HepG2 (cell line): ENCODE measurements at regions not wholly inside any gene's neighbourhood (a gene's known extent, or its start where the extent isn't known, plus 50 kb on each side); places are given as distances from the start of the nearest gene placed in this dataset.

Source experiments
- ARID5B ChIP-seq: IDR thresholded peaks from 2 replicates; pipeline ENCODE4 v1.4.0; 2020; ENCODE audit warnings: mild to moderate bottlenecking, missing genetic modification reagents
- GATAD2A ChIP-seq: IDR thresholded peaks from 2 replicates; pipeline ENCODE4 v1.6.1; 2016
- JUN ChIP-seq: sonication (generic); formaldehyde crosslinking; IDR thresholded peaks from 2 replicates; pipeline ENCODE4 v1.4.0; 2020; ENCODE audit warnings: mild to moderate bottlenecking, missing genetic modification reagents
- KDM1A ChIP-seq: IDR thresholded peaks from 2 replicates; pipeline ENCODE4 v1.6.1; 2016; ENCODE audit warnings: missing compliant biosample characterization
- LCORL ChIP-seq, 2 experiments: fragments of 450-650 bp in 1 of 2; sonication (generic) in 1 of 2; formaldehyde crosslinking in 1 of 2; IDR thresholded peaks; 2 replicates each; pipeline versions ENCODE4 v1.5.0 to v1.6.1; 2017 to 2020; ENCODE audit warnings: antibody characterized with exemption in 1 of 2, missing genetic modification reagents in 1 of 2
- PAWR ChIP-seq: sonication (generic); formaldehyde crosslinking; IDR thresholded peaks from 2 replicates; pipeline ENCODE4 v1.4.0; 2020; ENCODE audit warnings: missing genetic modification reagents, mild to moderate bottlenecking, borderline replicate concordance
- PPARG ChIP-seq: conservative IDR thresholded peaks from 2 replicates; pipeline ENCODE4 v1.6.1; 2016; ENCODE audit warnings: missing biosample characterization, missing genetic modification reagents
- RARA ChIP-seq: IDR thresholded peaks from 2 replicates; pipeline ENCODE4 v1.6.1; 2016; ENCODE audit warnings: missing genetic modification reagents, missing compliant biosample characterization
- ZBTB37 ChIP-seq: sonication (generic); formaldehyde crosslinking; IDR thresholded peaks from 2 replicates; pipeline ENCODE4 v1.4.0; 2020; ENCODE audit warnings: mild to moderate bottlenecking, missing genetic modification reagents
- ZNF281 ChIP-seq: sonication (generic); formaldehyde crosslinking; IDR thresholded peaks from 2 replicates; pipeline ENCODE4 v1.4.0; 2020; ENCODE audit warnings: missing genetic modification reagents, borderline replicate concordance

DNA sequence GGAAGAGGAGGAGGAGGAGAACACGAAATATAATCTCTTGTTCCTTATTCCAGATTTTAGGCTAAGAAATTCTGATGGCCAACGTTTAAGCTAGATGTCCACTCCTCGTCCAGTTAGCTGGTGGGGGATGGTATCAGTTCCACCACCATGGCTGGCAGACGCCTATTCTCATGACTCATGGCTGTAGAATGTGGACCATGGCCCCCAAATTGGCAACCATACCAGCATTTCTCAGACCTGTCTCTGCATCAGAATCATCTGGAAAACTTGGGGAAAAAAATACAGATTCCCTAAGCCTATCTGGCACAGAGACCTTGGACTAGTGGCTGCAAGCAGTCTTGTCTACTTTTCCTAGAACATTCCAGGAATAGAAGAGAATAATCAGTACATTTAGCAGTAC is 267.7 kb upstream of the SIX2 start (continued):
- 0 out of 2 replicates have a peak, but pooled peaks have one; percentile 40 for TF ChIP-seq ARID5B (CRISPR knock-in tag)
- 0 out of 2 replicates have a peak, but pooled peaks have one; percentile 13 for TF ChIP-seq LCORL (IDR thresholded peaks at IDR 0.05)
- TF ChIP-seq LCORL (CRISPR knock-in tag; IDR thresholded peaks at IDR 0.05): no peak
- peak; percentile 70; the same call in 1 of the 2 replicates for TF ChIP-seq ZBTB37 (CRISPR knock-in tag)
- peak; percentile 85 for TF ChIP-seq ZNF281 (CRISPR knock-in tag)
- peak; percentile 75; the same call in 1 of the 2 replicates for TF ChIP-seq JUN (CRISPR knock-in tag)
- TF ChIP-seq PPARG (CRISPR knock-in tag): 0 out of 2 replicates have a peak, but pooled peaks have one; percentile 15
- TF ChIP-seq PAWR (CRISPR knock-in tag): no peak
- TF ChIP-seq KDM1A (CRISPR knock-in tag): 0 out of 2 replicates have a peak, but pooled peaks have one; percentile 9
- TF ChIP-seq GATAD2A (CRISPR knock-in tag): peak; percentile 32; the same call in 1 of the 2 replicates
- TF ChIP-seq RARA: 0 out of 2 replicates have a peak, but pooled peaks have one; percentile 17
